Uterus (tissue), 2 donors: ENCODE measurements at regions not wholly inside any gene's neighbourhood (a gene's known extent, or its start where the extent isn't known, plus 50 kb on each side); places are given as distances from the start of the nearest gene placed in this dataset.

ENCODE experiments used
- CTCF ChIP-seq, 4 experiments: fragments of 200-600 bp in 2 of 4; fragments of 450-650 bp in 2 of 4; sonication (generic) in 2 of 4; IDR thresholded peaks; one replicate each; pipeline ENCODE4 v1.5.1; 2016 to 2019; ENCODE audit warnings: antibody characterized with exemption in 4 of 4, mild to moderate bottlenecking in 2 of 4, moderate library complexity in 1 of 4
- POLR2A ChIP-seq, 2 donors: fragments of 450-650 bp; IDR thresholded peaks; one replicate each; pipeline ENCODE4 v1.6.1; 2016; ENCODE audit warnings: antibody characterized with exemption in 2 of 2, mild to moderate bottlenecking in 1 of 2, moderate library complexity in 1 of 2

DNA sequence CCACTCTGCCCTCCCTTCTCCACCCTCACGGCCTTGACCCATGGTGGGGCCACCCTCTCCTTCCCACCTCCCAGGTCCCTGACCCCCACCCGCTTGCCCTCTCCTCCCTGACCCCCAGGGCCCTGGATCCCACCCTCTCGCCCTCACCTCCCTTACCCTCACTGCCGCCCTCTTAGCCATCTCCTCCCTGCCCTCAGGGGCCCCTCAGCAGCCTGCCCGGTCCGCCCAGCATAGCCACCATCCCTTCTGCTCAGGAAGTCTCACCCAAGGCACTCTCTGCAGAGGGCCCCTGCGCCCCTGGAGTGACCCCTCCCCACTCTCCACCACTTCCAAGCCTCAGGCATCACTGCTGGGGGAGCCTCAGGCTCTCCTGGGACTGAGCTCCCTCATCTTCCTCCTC lies 66.3 kb downstream of the MRPL36 start:
- no peak for TF ChIP-seq POLR2A (IDR thresholded peaks at IDR 0.05)
- TF ChIP-seq CTCF (IDR thresholded peaks at IDR 0.05), result no peak
